Ovary (tissue), 7 donors: ENCODE measurements at regions not wholly inside any gene's neighbourhood (a gene's known extent, or its start where the extent isn't known, plus 50 kb on each side); places are given as distances from the start of the nearest gene placed in this dataset.

Experiments used
- DNase-seq, 5 donors: peaks; one replicate each; pipeline ENCODE4 v3.0.0-alpha.2; 2019 to 2020
- H3K27ac ChIP-seq, 2 donors: fragments of 200-600 bp; one replicate each; pipeline versions ENCODE4 v1.5.1 to v1.8.0; 2019 to 2022
- H3K27me3 ChIP-seq: fragments of 200-600 bp; one replicate; pipeline ENCODE4 v1.8.0; 2022
- H3K36me3 ChIP-seq: fragments of 200-600 bp; sonication (generic); one replicate; pipeline ENCODE4 v1.5.1; 2019
- H3K4me1 ChIP-seq: one replicate; pipeline ENCODE4 v1.8.1; 2013; ENCODE audit warnings: mild to moderate bottlenecking, moderate library complexity; ENCODE audit not compliant: insufficient read depth
- H3K4me3 ChIP-seq: fragments of 200-600 bp; sonication (generic); one replicate; pipeline ENCODE4 v1.5.1; 2017
- H3K9me3 ChIP-seq, 2 donors: fragments of 200-600 bp in 1 of 2; sonication (generic) in 1 of 2; one replicate each; pipeline versions ENCODE4 v1.5.1 to v1.8.1; 2013 to 2019; ENCODE audit warnings: mild to moderate bottlenecking in 1 of 2, moderate library complexity in 1 of 2
- CTCF ChIP-seq, 3 donors: fragments of 450-650 bp in 2 of 3; fragments of 200-600 bp in 1 of 3; IDR thresholded peaks; one replicate each; pipeline versions ENCODE4 v1.5.1 to v1.8.0; 2016 to 2022; ENCODE audit warnings: antibody characterized with exemption in 3 of 3, mild to moderate bottlenecking in 1 of 3
- EP300 ChIP-seq: sonication (generic); formaldehyde crosslinking; IDR thresholded peaks from one replicate; pipeline ENCODE4 v1.6.1; 2017; ENCODE audit warnings: antibody characterized with exemption
- POLR2A ChIP-seq: fragments of 450-650 bp; IDR thresholded peaks from one replicate; pipeline ENCODE4 v1.6.1; 2017; ENCODE audit warnings: antibody characterized with exemption, mild to moderate bottlenecking, moderate library complexity
- WGBS, 3 donors: extraction: QIAGEN DNeasy Blood & Tissue Kit in 1 of 3; methylation state at CpG; one replicate each; pipeline versions ENCODE4 v1.1.5 to v1.1.7; 2013 to 2017; 5-methylcytosine and 5-hydroxymethylcytosine counted together
- intact Hi-C, 4 donors: fragments of 100-400 bp; cut with DNase I; formaldehyde crosslinking; loops; one replicate each; pipeline versions ENCODE4 v1.11.0 to v1.15.1; 2022 to 2023
- donor health status: DM: no; HTN: no; CAD: no; lungs with moderate emphysema.
- donor health status: DM: no; HTN: no; CAD: no.
- donor health status: Bipolar disorder and iron deficiency.
- donor health status: DM: no; HTN: no; CAD: no.
- donor health status: DM: yes; HTN: yes; CAD: no.

- Histone ChIP-seq H3K9me3 (no peaks in the 10 kb centered on the region), H3K27ac (no peak overlapping the region), H3K36me3 (no peaks in the 10 kb centered on the region), H3K27me3 (no peaks in the 10 kb centered on the region), H3K4me3 (no peak overlapping the region), H3K4me1 (no peaks in the 10 kb centered on the region)
- DNase-seq, result no peak
- 63 to 68% (median 67%) methylated on average over 3 of the region's 3 CpGs for WGBS, 3 donors
- TF ChIP-seq POLR2A, result no peak
- TF ChIP-seq EP300, result no peak
- no peak for TF ChIP-seq CTCF (IDR thresholded peaks at IDR 0.05)
- intact Hi-C loops, result no loop called here
Measured at GRCh38 chr5:88049156-88049555, 219.5 kb downstream of the TMEM161B start.

- TF ChIP-seq POLR2A (no peak), EP300 (no peak), CTCF (IDR thresholded peaks at IDR 0.05) (no peak)
- WGBS, 3 donors, result 62 to 77% (median 72%) methylated on average over 4 of the region's 4 CpGs
Measured at GRCh38 chr5:88045931-88046461, 222.6 kb downstream of the TMEM161B start.

GRCh38 chr5:88045165-88045564 lies 223.5 kb downstream of the TMEM161B start:
- Histone ChIP-seq H3K27ac (no peak overlapping the region), H3K4me3 (no peak overlapping the region), H3K9me3 (no peaks in the 10 kb centered on the region), H3K36me3 (no peaks in the 10 kb centered on the region), H3K27me3 (no peaks in the 10 kb centered on the region), H3K4me1 (no peaks in the 10 kb centered on the region)
- no peak for DNase-seq
- WGBS, 3 donors, result 0 to 3% (median 0%) methylated on average over 1 of the region's 1 CpG
- TF ChIP-seq POLR2A (no peak), CTCF (IDR thresholded peaks at IDR 0.05) (no peak), EP300 (no peak)
- intact Hi-C loops, result no loop called here

More at GRCh38 chr5:88045931-88046461, 222.6 kb downstream of the TMEM161B start:
- Histone ChIP-seq H3K27me3 (no peaks in the 10 kb centered on the region), H3K36me3 (no peaks in the 10 kb centered on the region), H3K4me3 (no peak overlapping the region), H3K27ac (no peak overlapping the region), H3K9me3 (no peaks in the 10 kb centered on the region), H3K4me1 (no peaks in the 10 kb centered on the region)
- DNase-seq, result no peak
- intact Hi-C loops, result no loop called here

- no peak overlapping the region for H3K27ac ChIP-seq
- H3K4me3 ChIP-seq, result no peak overlapping the region
- H3K4me1 ChIP-seq, result no peaks in the 10 kb centered on the region
- intact Hi-C loops, result no loop called here
- H3K27me3 ChIP-seq, result no peaks in the 10 kb centered on the region
- no peaks in the 10 kb centered on the region for H3K9me3 ChIP-seq
- no peaks in the 10 kb centered on the region for H3K36me3 ChIP-seq
- TF ChIP-seq CTCF (IDR thresholded peaks at IDR 0.05) (no peak), POLR2A (no peak), EP300 (no peak)
- WGBS, 3 donors, result 57 to 68% (median 60%) methylated on average over 1 of the region's 1 CpG
- DNase-seq, result no peak
Measured at GRCh38 chr5:88034520-88034919, 234.1 kb downstream of the TMEM161B start.
